ENCODE measurements at regions not wholly inside any gene's neighbourhood (a gene's known extent, or its start where the extent isn't known, plus 50 kb on each side); places are given as distances from the start of the nearest gene placed in this dataset.
"Not testable (repeated sequence)": the region's sequence is repeated elsewhere in the genome, so short reads cannot be mapped to it uniquely, and the experiment has no call there.

GRCh38 chr14:38404100-38404541 lies 148.2 kb upstream of the CLEC14A start:
- no peak for DNase-seq (ENCODE audit: low read depth)

GRCh38 chr14:38400751-38401150 lies 144.9 kb upstream of the CLEC14A start:
- DNase-seq (ENCODE audit: low read depth): no peak

GRCh38 chr14:38399652-38400051 lies 143.8 kb upstream of the CLEC14A start:
- no peak for DNase-seq (ENCODE audit: low read depth)

- no peak for DNase-seq (ENCODE audit: low read depth)
These were observed 138.9 kb upstream of the CLEC14A start for GRCh38 chr14:38394767-38395166.

GRCh38 chr14:38394064-38394463 lies 138.2 kb upstream of the CLEC14A start:
- DNase-seq (ENCODE audit: low read depth): no peak

GRCh38 chr14:38391334-38391733 lies 135.4 kb upstream of the CLEC14A start:
- DNase-seq (ENCODE audit: low read depth): no peak

- DNase-seq (ENCODE audit: low read depth): no peak
These were observed 133.8 kb upstream of the CLEC14A start for GRCh38 chr14:38389681-38390080.

GRCh38 chr14:38387821-38388220 lies 131.9 kb upstream of the CLEC14A start:
- DNase-seq (ENCODE audit: low read depth): no peak

- DNase-seq (ENCODE audit: low read depth): no peak
These were observed 129.9 kb upstream of the CLEC14A start for GRCh38 chr14:38385836-38386235.

GRCh38 chr14:38385343-38385742 lies 129.4 kb upstream of the CLEC14A start:
- DNase-seq (ENCODE audit: low read depth): no peak

GRCh38 chr14:38384741-38385140 lies 128.8 kb upstream of the CLEC14A start:
- no peak for DNase-seq (ENCODE audit: low read depth)

- DNase-seq (ENCODE audit: low read depth): no peak
These were observed 112.0 kb upstream of the CLEC14A start for GRCh38 chr14:38367922-38368321.

GRCh38 chr14:38366374-38366773 lies 110.5 kb upstream of the CLEC14A start:
- no peak for DNase-seq (ENCODE audit: low read depth)

GRCh38 chr14:38363217-38363616 lies 107.3 kb upstream of the CLEC14A start:
- DNase-seq (ENCODE audit: low read depth): no peak

GRCh38 chr14:38357557-38357956 lies 101.7 kb upstream of the CLEC14A start:
- no peak for DNase-seq (ENCODE audit: low read depth)

GRCh38 chr14:38355473-38355872 lies 99.6 kb upstream of the CLEC14A start:
- DNase-seq (ENCODE audit: low read depth): not testable (repeated sequence)

GRCh38 chr14:38350102-38350501 lies 94.2 kb upstream of the CLEC14A start:
- no peak for DNase-seq (ENCODE audit: low read depth)

GRCh38 chr14:38342803-38343202 lies 86.9 kb upstream of the CLEC14A start:
- DNase-seq (ENCODE audit: low read depth): no peak

- DNase-seq (ENCODE audit: low read depth): no peak
These were observed 83.8 kb upstream of the CLEC14A start for GRCh38 chr14:38339696-38340095.

- DNase-seq (ENCODE audit: low read depth): no peak
These were observed 80.4 kb upstream of the CLEC14A start for GRCh38 chr14:38336298-38336697.

- DNase-seq (ENCODE audit: low read depth): no peak
These were observed 74.4 kb upstream of the CLEC14A start for GRCh38 chr14:38330275-38330674.

GRCh38 chr14:38329246-38329645 lies 73.4 kb upstream of the CLEC14A start:
- DNase-seq (ENCODE audit: low read depth): no peak

- DNase-seq (ENCODE audit: low read depth): no peak
These were observed 61.0 kb upstream of the CLEC14A start for GRCh38 chr14:38316922-38317321.

- DNase-seq (ENCODE audit: low read depth): no peak
These were observed 55.8 kb upstream of the CLEC14A start for GRCh38 chr14:38311655-38312054.

- DNase-seq (ENCODE audit: low read depth): no peak
These were observed 54.6 kb upstream of the CLEC14A start for GRCh38 chr14:38310420-38310995.
